ENCODE measurements at regions not wholly inside any gene's neighbourhood (a gene's known extent, or its start where the extent isn't known, plus 50 kb on each side); places are given as distances from the start of the nearest gene placed in this dataset.

DNA sequence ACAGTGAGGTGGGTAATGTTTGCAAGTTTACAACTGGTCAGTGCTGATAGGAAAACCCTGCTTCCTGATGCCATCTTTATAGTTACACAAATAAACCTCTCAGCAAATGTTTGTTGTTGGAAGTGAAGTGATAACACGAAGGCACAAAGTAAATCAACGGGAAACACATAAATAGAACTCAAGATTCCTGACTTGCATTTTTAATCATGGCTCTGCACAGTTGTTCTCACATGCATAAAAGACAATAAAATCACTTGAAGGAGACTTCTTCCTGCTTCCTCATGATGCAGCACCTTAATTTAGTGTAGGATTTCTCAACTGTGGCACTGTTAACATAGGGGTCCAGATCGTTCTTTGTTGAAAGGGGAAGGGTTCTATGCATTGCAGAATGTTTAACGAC is 907.7 kb downstream of the RAB28 start:
- TF ChIP-seq, protein P1, sequence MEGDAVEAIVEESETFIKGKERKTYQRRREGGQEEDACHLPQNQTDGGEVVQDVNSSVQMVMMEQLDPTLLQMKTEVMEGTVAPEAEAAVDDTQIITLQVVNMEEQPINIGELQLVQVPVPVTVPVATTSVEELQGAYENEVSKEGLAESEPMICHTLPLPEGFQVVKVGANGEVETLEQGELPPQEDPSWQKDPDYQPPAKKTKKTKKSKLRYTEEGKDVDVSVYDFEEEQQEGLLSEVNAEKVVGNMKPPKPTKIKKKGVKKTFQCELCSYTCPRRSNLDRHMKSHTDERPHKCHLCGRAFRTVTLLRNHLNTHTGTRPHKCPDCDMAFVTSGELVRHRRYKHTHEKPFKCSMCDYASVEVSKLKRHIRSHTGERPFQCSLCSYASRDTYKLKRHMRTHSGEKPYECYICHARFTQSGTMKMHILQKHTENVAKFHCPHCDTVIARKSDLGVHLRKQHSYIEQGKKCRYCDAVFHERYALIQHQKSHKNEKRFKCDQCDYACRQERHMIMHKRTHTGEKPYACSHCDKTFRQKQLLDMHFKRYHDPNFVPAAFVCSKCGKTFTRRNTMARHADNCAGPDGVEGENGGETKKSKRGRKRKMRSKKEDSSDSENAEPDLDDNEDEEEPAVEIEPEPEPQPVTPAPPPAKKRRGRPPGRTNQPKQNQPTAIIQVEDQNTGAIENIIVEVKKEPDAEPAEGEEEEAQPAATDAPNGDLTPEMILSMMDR (IDR thresholded peaks at IDR 0.05; ENCODE audit: low read depth, low read length) = no peak
- TF ChIP-seq EZH2phosphoT487 (IDR thresholded peaks at IDR 0.05; ENCODE audit: low read depth) = no peak
